GM21529 (cell line): ENCODE measurements at regions not wholly inside any gene's neighbourhood (a gene's known extent, or its start where the extent isn't known, plus 50 kb on each side); places are given as distances from the start of the nearest gene placed in this dataset.

Experiments
- ATAC-seq: cut with Tn5 transposase; IDR thresholded peaks from one replicate; pipeline ENCODE4 v1.9.1; 2021; ENCODE audit not compliant: unreplicated experiment

GRCh38 chr10:2982146-2982545 lies 85.2 kb upstream of the PFKP start:
- ATAC-seq, result no peak

- no peak for ATAC-seq
Observed at GRCh38 chr10:2981361-2981801, 86.0 kb upstream of the PFKP start.

GRCh38 chr10:2980791-2981360 lies 86.5 kb upstream of the PFKP start:
- ATAC-seq, result peak; percentile 47

GRCh38 chr10:2980116-2980515 lies 87.2 kb upstream of the PFKP start:
- ATAC-seq, result no peak

- ATAC-seq, result no peak
Observed at GRCh38 chr10:2979306-2979705, 88.0 kb upstream of the PFKP start.

- peak; percentile 50 for ATAC-seq
Observed at GRCh38 chr10:2978574-2979273, 88.6 kb upstream of the PFKP start.

GRCh38 chr10:2978111-2978510 lies 89.2 kb upstream of the PFKP start:
- ATAC-seq, result peak; percentile 48

- ATAC-seq, result no peak
Observed at GRCh38 chr10:2974503-2975207, 92.7 kb upstream of the PFKP start.

GRCh38 chr10:2974083-2974482 lies 93.3 kb upstream of the PFKP start:
- no peak for ATAC-seq

- ATAC-seq, result no peak
Observed at GRCh38 chr10:2972810-2973209, 94.5 kb upstream of the PFKP start.

GRCh38 chr10:2972216-2972615 lies 95.1 kb upstream of the PFKP start:
- ATAC-seq, result no peak

- ATAC-seq, result no peak
Observed at GRCh38 chr10:2970190-2970823, 97.0 kb upstream of the PFKP start.

- ATAC-seq, result no peak
Observed at GRCh38 chr10:2968401-2969058, 98.8 kb upstream of the PFKP start.

- ATAC-seq, result no peak
Observed at GRCh38 chr10:2966134-2966533, 101.2 kb upstream of the PFKP start.

- ATAC-seq, result no peak
Observed at GRCh38 chr10:2964632-2965296, 102.6 kb upstream of the PFKP start.

- ATAC-seq, result no peak
Observed at GRCh38 chr10:2963889-2964631, 103.3 kb upstream of the PFKP start.

GRCh38 chr10:2962194-2962593 lies 105.2 kb upstream of the PFKP start:
- no peak for ATAC-seq

- no peak for ATAC-seq
Observed at GRCh38 chr10:2958659-2959058, 108.7 kb upstream of the PFKP start.

- ATAC-seq, result no peak
Observed at GRCh38 chr10:2957785-2958184, 109.6 kb upstream of the PFKP start.

- no peak for ATAC-seq
Observed at GRCh38 chr10:2955064-2955463, 112.3 kb upstream of the PFKP start.
